ENCODE measurements at regions not wholly inside any gene's neighbourhood (a gene's known extent, or its start where the extent isn't known, plus 50 kb on each side); places are given as distances from the start of the nearest gene placed in this dataset.

GRCh38 chr5:122638581-122638980 lies 136.3 kb upstream of the SNX2 start:
- RAD21 ChIA-PET (ENCODE audit: low non-redundant PET in 1 of 2, low total read pairs in 2 of 2, uncharacterized antibody in 2 of 2, unreplicated experiment in 2 of 2) = no interaction called here
- Histone ChIP-seq H3K9ac (ENCODE audit: low read length) (no peak overlapping the region), H3K27me3 (ENCODE audit: insufficient read depth, low read length) (no peaks in the 10 kb centered on the region), H3K27ac (ENCODE audit: low read depth, low read length) (no peak overlapping the region), H3K79me2 (ENCODE audit: insufficient read depth, low read length) (no peaks in the 10 kb centered on the region), H2AFZ (ENCODE audit: low read depth, low read length, poor library complexity, severe bottlenecking) (no peak overlapping the region), H3K36me3 (ENCODE audit: control insufficient read depth in 1 of 2, insufficient read depth in 2 of 2, low read length in 2 of 2) (no peaks in the 10 kb centered on the region), H3K9me3 (ENCODE audit: control insufficient read depth in 1 of 2, insufficient read depth in 1 of 2, low read depth in 1 of 2, low read length in 2 of 2) (no peaks in the 10 kb centered on the region), H3K4me3 (replicated peaks in 1 of 2; ENCODE audit: low read depth in 1 of 2, low read length in 2 of 2) (no peak overlapping the region), H3K4me2 (ENCODE audit: low read length) (no peak overlapping the region), H4K20me1 (ENCODE audit: insufficient read depth) (no peaks in the 10 kb centered on the region), H3K4me1 (ENCODE audit: control insufficient read depth in 1 of 2, insufficient read depth in 2 of 2, low read length in 2 of 2) (no peaks in the 10 kb centered on the region), H3K9me2 (ENCODE audit: insufficient read depth) (no peaks in the 10 kb centered on the region)
- POLR2A ChIA-PET = no interaction called here
- DNase-seq (ENCODE audit: low read depth, low spot score) (no peak), ATAC-seq (no peak)
- intact Hi-C loops (cut with micrococcal nuclease) = no loop called here
- TF ChIP-seq CBX3 (IDR thresholded peaks at IDR 0.05; ENCODE audit: low read depth) (no peak), EZH2phosphoT487 (IDR thresholded peaks at IDR 0.05; ENCODE audit: borderline replicate concordance) (no peak), FOSL1 (IDR thresholded peaks at IDR 0.05; ENCODE audit: low read depth) (no peak), SP1 (IDR thresholded peaks at IDR 0.05; ENCODE audit: low read depth) (no peak), ZFX (IDR thresholded peaks at IDR 0.05) (no peak), YY1 (IDR thresholded peaks at IDR 0.05; ENCODE audit: extremely low read depth, insufficient replicate concordance, low read depth, low read length) (no peak), EZH2 (IDR thresholded peaks at IDR 0.05) (no peak), CTCF (IDR thresholded peaks at IDR 0.05 in 2 of 3, conservative IDR thresholded peaks at IDR 0.05 in 1 of 3; ENCODE audit: borderline replicate concordance in 1 of 3, insufficient read depth in 1 of 3, low read depth in 2 of 3, low read length in 2 of 3) (no peak), SRF (IDR thresholded peaks at IDR 0.05; ENCODE audit: low read depth) (no peak), POLR2AphosphoS5 (IDR thresholded peaks at IDR 0.05; ENCODE audit: low read depth, low read length) (no peak), JUND (IDR thresholded peaks at IDR 0.05) (no peak), TCF7L2 (IDR thresholded peaks at IDR 0.05; ENCODE audit: borderline replicate concordance, extremely low read depth, insufficient read depth, insufficient read length) (no peak), SIN3A (IDR thresholded peaks at IDR 0.05; ENCODE audit: low read depth) (no peak), EGR1 (IDR thresholded peaks at IDR 0.05; ENCODE audit: low read depth) (no peak), CEBPB (IDR thresholded peaks at IDR 0.05; ENCODE audit: low read depth) (no peak), ELF1 (IDR thresholded peaks at IDR 0.05; ENCODE audit: borderline replicate concordance, low read depth) (no peak), MAX (IDR thresholded peaks at IDR 0.05) (no peak), REST (IDR thresholded peaks at IDR 0.05; ENCODE audit: low read depth) (no peak), ATF3 (IDR thresholded peaks at IDR 0.05) (no peak)
- CTCF ChIA-PET = no interaction called here
- no TSS peak for BruUV-seq (replicated peaks)
